SK-N-MC (cell line): ENCODE measurements at regions not wholly inside any gene's neighbourhood (a gene's known extent, or its start where the extent isn't known, plus 50 kb on each side); places are given as distances from the start of the nearest gene placed in this dataset.

Experiments
- EZH2 ChIP-seq: fragments of 200-600 bp; sonication (generic); IDR thresholded peaks from one replicate; pipeline ENCODE4 v1.6.1; 2017; ENCODE audit warnings: antibody characterized with exemption
- POLR2AphosphoS5 ChIP-seq: IDR thresholded peaks from 2 replicates; pipeline ENCODE4 v1.6.1; 2012; ENCODE audit warnings: mild to moderate bottlenecking, low read depth, low read length, borderline replicate concordance

- no peak for TF ChIP-seq EZH2
- no peak for TF ChIP-seq POLR2AphosphoS5
These were observed 143.8 kb upstream of the RARB start for GRCh38 chr3:25284249-25284648.
